ENCODE measurements at regions not wholly inside any gene's neighbourhood (a gene's known extent, or its start where the extent isn't known, plus 50 kb on each side); places are given as distances from the start of the nearest gene placed in this dataset.

- H2BK15ac ChIP-seq (ENCODE audit: low read length), result no peak overlapping the region
- H3K36me3 ChIP-seq (replicated peaks in 1 of 2; ENCODE audit: control insufficient read depth in 2 of 2, insufficient read depth in 2 of 2, low read length in 2 of 2), result no peaks in the 10 kb centered on the region
- no peak overlapping the region for H3K4me3 ChIP-seq (ENCODE audit: low read length in 2 of 2)
- H3K9me3 ChIP-seq (replicated peaks in 1 of 2; ENCODE audit: control insufficient read depth in 2 of 2, insufficient read depth in 1 of 2, low read depth in 1 of 2, low read length in 2 of 2), result peaks cover 0 to 24% of the 10 kb centered on the region in 2 donors
- no peak overlapping the region for H2BK5ac ChIP-seq (ENCODE audit: low read length)
- H3K4me2 ChIP-seq (ENCODE audit: insufficient read depth, low read length, poor library complexity, severe bottlenecking), result no peak overlapping the region
- H3K14ac ChIP-seq (ENCODE audit: low read length), result no peak overlapping the region
- no peaks in the 10 kb centered on the region for H3K4me1 ChIP-seq (ENCODE audit: control insufficient read depth in 2 of 2, insufficient read depth in 1 of 2, low read depth in 1 of 2, low read length in 2 of 2)
- no CpG with 5 or more reads among the region's 8 CpGs for WGBS, 2 donors (ENCODE audit: extremely low coverage in 2 of 2, insufficient read length in 2 of 2, insufficient replicate concordance in 1 of 2)
- H4K91ac ChIP-seq (ENCODE audit: low read depth, low read length, poor library complexity), result no peak overlapping the region
- no peak overlapping the region for H4K8ac ChIP-seq (ENCODE audit: low read depth, low read length)
- peak overlapping the region; percentile 30 for H2AFZ ChIP-seq (ENCODE audit: low read length)
- H3K4ac ChIP-seq (ENCODE audit: low read length), result no peak overlapping the region
- H2BK120ac ChIP-seq (ENCODE audit: low read depth, low read length), result no peak overlapping the region
- no peak overlapping the region for H3K23ac ChIP-seq (ENCODE audit: low read depth, low read length, poor library complexity)
- H3K27me3 ChIP-seq (ENCODE audit: control insufficient read depth in 3 of 3, insufficient read depth in 3 of 3, low read depth in 1 of 3, low read length in 3 of 3), result no peaks in the 10 kb centered on the region
- H2AK5ac ChIP-seq (ENCODE audit: low read depth, low read length), result no peak overlapping the region
- no peak for DNase-seq (ENCODE audit: low spot score)
- no peaks in the 10 kb centered on the region for H3K79me1 ChIP-seq (ENCODE audit: low read depth, low read length)
- no peak overlapping the region for H3K18ac ChIP-seq (ENCODE audit: low read length)
- H2BK12ac ChIP-seq (ENCODE audit: low read length), result no peak overlapping the region
- no peak overlapping the region for H3K9ac ChIP-seq (ENCODE audit: low read depth, low read length, poor library complexity)
- no peak overlapping the region for H3K27ac ChIP-seq (replicated peaks; ENCODE audit: low read length)
Measured at GRCh38 chr12:32047357-32048212, 59.1 kb upstream of the BICD1 start.

- H3K4me1 ChIP-seq (ENCODE audit: control insufficient read depth in 2 of 2, insufficient read depth in 1 of 2, low read depth in 1 of 2, low read length in 2 of 2), result no peaks in the 10 kb centered on the region
- H2BK120ac ChIP-seq (ENCODE audit: low read depth, low read length), result no peak overlapping the region
- H3K18ac ChIP-seq (ENCODE audit: low read length), result no peak overlapping the region
- H3K23ac ChIP-seq (ENCODE audit: low read depth, low read length, poor library complexity), result no peak overlapping the region
- no peak overlapping the region for H4K91ac ChIP-seq (ENCODE audit: low read depth, low read length, poor library complexity)
- H3K9me3 ChIP-seq (replicated peaks in 1 of 2; ENCODE audit: control insufficient read depth in 2 of 2, insufficient read depth in 1 of 2, low read depth in 1 of 2, low read length in 2 of 2), result peaks cover 0 to 17% of the 10 kb centered on the region in 2 donors
- no peak overlapping the region for H2BK12ac ChIP-seq (ENCODE audit: low read length)
- no peak overlapping the region for H3K14ac ChIP-seq (ENCODE audit: low read length)
- H2BK5ac ChIP-seq (ENCODE audit: low read length), result no peak overlapping the region
- H2AK5ac ChIP-seq (ENCODE audit: low read depth, low read length), result no peak overlapping the region
- DNase-seq (ENCODE audit: low spot score), result no peak
- no peak overlapping the region for H4K8ac ChIP-seq (ENCODE audit: low read depth, low read length)
- no peak overlapping the region for H3K4ac ChIP-seq (ENCODE audit: low read length)
- no peak overlapping the region for H2BK15ac ChIP-seq (ENCODE audit: low read length)
- no peaks in the 10 kb centered on the region for H3K79me1 ChIP-seq (ENCODE audit: low read depth, low read length)
- no peak overlapping the region for H3K4me2 ChIP-seq (ENCODE audit: insufficient read depth, low read length, poor library complexity, severe bottlenecking)
- H3K36me3 ChIP-seq (replicated peaks in 1 of 2; ENCODE audit: control insufficient read depth in 2 of 2, insufficient read depth in 2 of 2, low read length in 2 of 2), result no peaks in the 10 kb centered on the region
- no CpG with 5 or more reads among the region's 5 CpGs for WGBS, 2 donors (ENCODE audit: extremely low coverage in 2 of 2, insufficient read length in 2 of 2, insufficient replicate concordance in 1 of 2)
- no peaks in the 10 kb centered on the region for H3K27me3 ChIP-seq (ENCODE audit: control insufficient read depth in 3 of 3, insufficient read depth in 3 of 3, low read depth in 1 of 3, low read length in 3 of 3)
- no peak overlapping the region for H3K4me3 ChIP-seq (ENCODE audit: low read length in 2 of 2)
- no peak overlapping the region for H2AFZ ChIP-seq (ENCODE audit: low read length)
- no peak overlapping the region for H3K9ac ChIP-seq (ENCODE audit: low read depth, low read length, poor library complexity)
- H3K27ac ChIP-seq (replicated peaks; ENCODE audit: low read length), result no peak overlapping the region
Measured at GRCh38 chr12:32048791-32049190, 57.9 kb upstream of the BICD1 start.

GRCh38 chr12:32049956-32050355, 56.7 kb upstream of the BICD1 start:
- Histone ChIP-seq H3K9me3 (replicated peaks in 1 of 2; ENCODE audit: control insufficient read depth in 2 of 2, insufficient read depth in 1 of 2, low read depth in 1 of 2, low read length in 2 of 2) (peaks cover 0 to 9% of the 10 kb centered on the region in 2 donors), H2BK15ac (ENCODE audit: low read length) (no peak overlapping the region)
- no CpG with 5 or more reads among the region's 2 CpGs for WGBS, 2 donors (ENCODE audit: extremely low coverage in 2 of 2, insufficient read length in 2 of 2, insufficient replicate concordance in 1 of 2)

GRCh38 chr12:32051511-32052211, 55.0 kb upstream of the BICD1 start:
- Histone ChIP-seq H3K27ac (replicated peaks; ENCODE audit: low read length) (no peak overlapping the region), H3K4me2 (ENCODE audit: insufficient read depth, low read length, poor library complexity, severe bottlenecking) (no peak overlapping the region), H3K18ac (ENCODE audit: low read length) (no peak overlapping the region), H3K23ac (ENCODE audit: low read depth, low read length, poor library complexity) (no peak overlapping the region), H3K4me3 (ENCODE audit: low read length in 2 of 2) (no peak overlapping the region), H2AK5ac (ENCODE audit: low read depth, low read length) (no peak overlapping the region), H2BK5ac (ENCODE audit: low read length) (no peak overlapping the region), H3K4ac (ENCODE audit: low read length) (no peak overlapping the region), H3K9ac (ENCODE audit: low read depth, low read length, poor library complexity) (no peak overlapping the region), H2BK15ac (ENCODE audit: low read length) (no peak overlapping the region), H2BK12ac (ENCODE audit: low read length) (no peak overlapping the region), H3K14ac (ENCODE audit: low read length) (no peak overlapping the region), H4K91ac (ENCODE audit: low read depth, low read length, poor library complexity) (no peak overlapping the region), H2BK120ac (ENCODE audit: low read depth, low read length) (no peak overlapping the region), H4K8ac (ENCODE audit: low read depth, low read length) (no peak overlapping the region), H3K9me3 (replicated peaks in 1 of 2; ENCODE audit: control insufficient read depth in 2 of 2, insufficient read depth in 1 of 2, low read depth in 1 of 2, low read length in 2 of 2) (peaks cover 0 to 9% of the 10 kb centered on the region in 2 donors), H3K36me3 (replicated peaks in 1 of 2; ENCODE audit: control insufficient read depth in 2 of 2, insufficient read depth in 2 of 2, low read length in 2 of 2) (no peaks in the 10 kb centered on the region), H3K79me1 (ENCODE audit: low read depth, low read length) (no peaks in the 10 kb centered on the region), H3K27me3 (ENCODE audit: control insufficient read depth in 3 of 3, insufficient read depth in 3 of 3, low read depth in 1 of 3, low read length in 3 of 3) (no peaks in the 10 kb centered on the region), H2AFZ (ENCODE audit: low read length) (peak overlapping the region; percentile 44), H3K4me1 (ENCODE audit: control insufficient read depth in 2 of 2, insufficient read depth in 1 of 2, low read depth in 1 of 2, low read length in 2 of 2) (no peaks in the 10 kb centered on the region)
- DNase-seq (ENCODE audit: low spot score), result no peak
- no CpG with 5 or more reads among the region's 4 CpGs for WGBS, 2 donors (ENCODE audit: extremely low coverage in 2 of 2, insufficient read length in 2 of 2, insufficient replicate concordance in 1 of 2)

More at GRCh38 chr12:32049956-32050355, 56.7 kb upstream of the BICD1 start:
- no peaks in the 10 kb centered on the region for H3K79me1 ChIP-seq (ENCODE audit: low read depth, low read length)
- H2AK5ac ChIP-seq (ENCODE audit: low read depth, low read length), result no peak overlapping the region
- no peak for DNase-seq (ENCODE audit: low spot score)
- no peak overlapping the region for H4K8ac ChIP-seq (ENCODE audit: low read depth, low read length)
- no peak overlapping the region for H2BK5ac ChIP-seq (ENCODE audit: low read length)
- no peak overlapping the region for H3K9ac ChIP-seq (ENCODE audit: low read depth, low read length, poor library complexity)
- H3K27ac ChIP-seq (replicated peaks; ENCODE audit: low read length), result no peak overlapping the region
- no peak overlapping the region for H3K4me3 ChIP-seq (ENCODE audit: low read length in 2 of 2)
- H3K4ac ChIP-seq (ENCODE audit: low read length), result no peak overlapping the region
- no peak overlapping the region for H4K91ac ChIP-seq (ENCODE audit: low read depth, low read length, poor library complexity)
- H3K36me3 ChIP-seq (replicated peaks in 1 of 2; ENCODE audit: control insufficient read depth in 2 of 2, insufficient read depth in 2 of 2, low read length in 2 of 2), result no peaks in the 10 kb centered on the region
- no peak overlapping the region for H2BK120ac ChIP-seq (ENCODE audit: low read depth, low read length)
- no peaks in the 10 kb centered on the region for H3K4me1 ChIP-seq (ENCODE audit: control insufficient read depth in 2 of 2, insufficient read depth in 1 of 2, low read depth in 1 of 2, low read length in 2 of 2)
- no peak overlapping the region for H3K23ac ChIP-seq (ENCODE audit: low read depth, low read length, poor library complexity)
- H3K27me3 ChIP-seq (ENCODE audit: control insufficient read depth in 3 of 3, insufficient read depth in 3 of 3, low read depth in 1 of 3, low read length in 3 of 3), result no peaks in the 10 kb centered on the region
- no peak overlapping the region for H3K4me2 ChIP-seq (ENCODE audit: insufficient read depth, low read length, poor library complexity, severe bottlenecking)
- H3K18ac ChIP-seq (ENCODE audit: low read length), result no peak overlapping the region
- no peak overlapping the region for H2BK12ac ChIP-seq (ENCODE audit: low read length)
- no peak overlapping the region for H3K14ac ChIP-seq (ENCODE audit: low read length)
- no peak overlapping the region for H2AFZ ChIP-seq (ENCODE audit: low read length)
